Endodermal cell (in vitro differentiated cells): ENCODE measurements at regions not wholly inside any gene's neighbourhood (a gene's known extent, or its start where the extent isn't known, plus 50 kb on each side); places are given as distances from the start of the nearest gene placed in this dataset.

Experiments used
- DNase-seq: peaks from one replicate; pipeline ENCODE4 v3.0.0-alpha.2; 2017
- H3K27ac ChIP-seq: 2 replicates; pipeline ENCODE4 v1.5.1; 2013; ENCODE audit warnings: mild to moderate bottlenecking, low read depth, low read length, moderate library complexity
- H3K27me3 ChIP-seq: 2 replicates; pipeline ENCODE4 v1.6.1; 2013; ENCODE audit warnings: mild to moderate bottlenecking, low read length, moderate library complexity; ENCODE audit not compliant: insufficient read depth, control insufficient read depth, poor library complexity, severe bottlenecking
- H3K36me3 ChIP-seq: 2 replicates; pipeline ENCODE4 v1.7.0; 2013; ENCODE audit warnings: mild to moderate bottlenecking, low read length, moderate library complexity; ENCODE audit not compliant: control insufficient read depth, insufficient read depth
- H3K4me1 ChIP-seq: one replicate; pipeline ENCODE4 v1.7.0; 2013; ENCODE audit warnings: low read length; ENCODE audit not compliant: control insufficient read depth, insufficient read depth
- H3K4me3 ChIP-seq: 2 replicates; pipeline ENCODE4 v1.5.1; 2013; ENCODE audit warnings: mild to moderate bottlenecking, low read length, moderate library complexity
- H3K9ac ChIP-seq: 2 replicates; pipeline ENCODE4 v1.6.1; 2013; ENCODE audit warnings: mild to moderate bottlenecking, low read length, moderate library complexity; ENCODE audit not compliant: poor library complexity, severe bottlenecking; ENCODE audit errors: extremely low read depth
- H3K9me3 ChIP-seq: 2 replicates; pipeline ENCODE4 v1.6.1; 2013; ENCODE audit warnings: mild to moderate bottlenecking, low read length, moderate library complexity; ENCODE audit not compliant: control insufficient read depth
- H3K27ac Mint-ChIP-seq: 2 replicates; pipeline ENCODE4 v1.8.0; 2020; ENCODE audit warnings: mixed read lengths
- H3K27me3 Mint-ChIP-seq: 2 replicates; pipeline ENCODE4 v1.8.0; 2021; ENCODE audit warnings: mild to moderate bottlenecking, mixed read lengths; ENCODE audit not compliant: insufficient read depth
- H3K36me3 Mint-ChIP-seq: 2 replicates; pipeline ENCODE4 v1.8.0; 2020; ENCODE audit warnings: low read depth, mixed read lengths
- H3K4me1 Mint-ChIP-seq: 2 replicates; pipeline ENCODE4 v1.8.0; 2020; ENCODE audit warnings: mixed read lengths
- H3K4me3 Mint-ChIP-seq: 2 replicates; pipeline ENCODE4 v1.8.0; 2020; ENCODE audit warnings: mild to moderate bottlenecking, moderate library complexity, mixed read lengths
- H3K9me3 Mint-ChIP-seq: 2 replicates; pipeline ENCODE4 v1.8.0; 2020; ENCODE audit warnings: mild to moderate bottlenecking, mixed read lengths
- CTCF ChIP-seq: fragments of 200-600 bp; sonication (generic); conservative IDR thresholded peaks from 2 replicates; pipeline ENCODE4 v1.5.0; 2021; ENCODE audit warnings: antibody characterized with exemption, mild to moderate bottlenecking
- whole genome bisulfite sequencing, 2 experiments: methylation state at CpG; one replicate each; pipeline versions ENCODE4 v1.1.5 to v1.1.7; 2013; ENCODE audit warnings: missing lambda C conversion rate in 2 of 2, mixed read lengths in 1 of 2; ENCODE audit not compliant: insufficient coverage in 1 of 2, insufficient read length in 1 of 2; 5-methylcytosine and 5-hydroxymethylcytosine counted together

- Mint-ChIP-seq H3K36me3 (no peaks in the 10 kb centered on the region), H3K9me3 (no peaks in the 10 kb centered on the region), H3K27me3 (peaks cover 24% of the 10 kb centered on the region), H3K27ac (no peak overlapping the region), H3K4me1 (peaks cover 26% of the 10 kb centered on the region), H3K4me3 (no peak overlapping the region)
- Histone ChIP-seq H3K27ac (no peak overlapping the region), H3K27me3 (no peaks in the 10 kb centered on the region), H3K36me3 (no peaks in the 10 kb centered on the region), H3K9me3 (no peaks in the 10 kb centered on the region), H3K4me3 (no peak overlapping the region), H3K9ac (no peak overlapping the region), H3K4me1 (no peaks in the 10 kb centered on the region)
- DNase-seq, result no peak
- TF ChIP-seq CTCF, result no peak
- WGBS, 2 experiments, result 80 to 96% methylated on average over 3 to 6 of the region's 6 CpGs
These were observed 462.0 kb upstream of the RUNX1 start for GRCh38 chr21:35510957-35511695.

GRCh38 chr21:35510294-35510693, 461.2 kb upstream of the RUNX1 start:
- TF ChIP-seq CTCF, result no peak
- Mint-ChIP-seq H3K4me1 (peaks cover 28% of the 10 kb centered on the region), H3K36me3 (no peaks in the 10 kb centered on the region), H3K4me3 (no peak overlapping the region), H3K27ac (no peak overlapping the region), H3K9me3 (no peaks in the 10 kb centered on the region), H3K27me3 (peaks cover 24% of the 10 kb centered on the region)
- Histone ChIP-seq H3K4me1 (no peaks in the 10 kb centered on the region), H3K4me3 (no peak overlapping the region), H3K36me3 (no peaks in the 10 kb centered on the region), H3K27me3 (no peaks in the 10 kb centered on the region), H3K9me3 (no peaks in the 10 kb centered on the region), H3K27ac (no peak overlapping the region), H3K9ac (no peak overlapping the region)
- no peak for DNase-seq
- 92 to 100% methylated on average over 1 to 2 of the region's 2 CpGs for WGBS, 2 experiments

- Histone ChIP-seq H3K4me1 (no peaks in the 10 kb centered on the region), H3K27me3 (no peaks in the 10 kb centered on the region), H3K27ac (no peak overlapping the region), H3K9me3 (no peaks in the 10 kb centered on the region), H3K4me3 (no peak overlapping the region), H3K9ac (no peak overlapping the region), H3K36me3 (no peaks in the 10 kb centered on the region)
- no peak for DNase-seq
- WGBS, 2 experiments, result 75 to 83% methylated on average over 3 to 5 of the region's 5 CpGs
- Mint-ChIP-seq H3K9me3 (no peaks in the 10 kb centered on the region), H3K4me1 (peaks cover 32% of the 10 kb centered on the region), H3K4me3 (no peak overlapping the region), H3K27ac (no peak overlapping the region), H3K27me3 (peaks cover 20% of the 10 kb centered on the region), H3K36me3 (no peaks in the 10 kb centered on the region)
- TF ChIP-seq CTCF, result no peak
These were observed 460.1 kb upstream of the RUNX1 start for GRCh38 chr21:35509001-35509704.
